ACC112 (cell line): ENCODE measurements at regions not wholly inside any gene's neighbourhood (a gene's known extent, or its start where the extent isn't known, plus 50 kb on each side); places are given as distances from the start of the nearest gene placed in this dataset.

ENCODE experiments used
- H2AFZ ChIP-seq: fragments of 200-600 bp; sonication (generic); one replicate; pipeline ENCODE4 v1.6.0; 2017; ENCODE audit warnings: antibody characterized with exemption, low read length; ENCODE audit not compliant: unreplicated experiment
- H3K27ac ChIP-seq: fragments of 200-600 bp; sonication (generic); 2 replicates; pipeline ENCODE4 v1.5.1; 2014; ENCODE audit warnings: low read depth, mild to moderate bottlenecking, antibody characterized with exemption, low read length, moderate library complexity
- H3K27me3 ChIP-seq: fragments of 200-600 bp; sonication (generic); 2 replicates; pipeline ENCODE4 v1.6.1; 2014; ENCODE audit warnings: mild to moderate bottlenecking, antibody characterized with exemption, low read length, moderate library complexity, mixed read lengths; ENCODE audit not compliant: insufficient read depth
- H3K36me3 ChIP-seq: fragments of 200-600 bp; sonication (generic); 2 replicates; pipeline ENCODE4 v1.6.1; 2016; ENCODE audit warnings: mild to moderate bottlenecking, antibody characterized with exemption, low read length, moderate library complexity, mixed read lengths; ENCODE audit not compliant: insufficient read depth
- H3K4me1 ChIP-seq: fragments of 200-600 bp; sonication (generic); one replicate; pipeline ENCODE4 v1.6.1; 2016; ENCODE audit warnings: low read length, mixed read lengths; ENCODE audit not compliant: insufficient read depth, unreplicated experiment, control insufficient read depth
- H3K4me3 ChIP-seq: fragments of 200-600 bp; sonication (generic); 2 replicates; pipeline ENCODE4 v1.5.1; 2014; ENCODE audit warnings: mild to moderate bottlenecking, low read depth, low read length
- H3K79me2 ChIP-seq: fragments of 200-600 bp; sonication (generic); one replicate; pipeline ENCODE4 v1.6.0; 2016; ENCODE audit warnings: low read length; ENCODE audit not compliant: control insufficient read depth, unreplicated experiment, insufficient read depth

GRCh38 chr9:79145442-79145841 is 426.3 kb upstream of the TLE4 start:
- H3K27ac ChIP-seq: no peak overlapping the region
- H3K4me1 ChIP-seq: no peaks in the 10 kb centered on the region
- no peak overlapping the region for H2AFZ ChIP-seq
- H3K4me3 ChIP-seq: no peak overlapping the region
- H3K27me3 ChIP-seq: no peaks in the 10 kb centered on the region
- H3K79me2 ChIP-seq: no peaks in the 10 kb centered on the region
- H3K36me3 ChIP-seq: no peaks in the 10 kb centered on the region

DNA sequence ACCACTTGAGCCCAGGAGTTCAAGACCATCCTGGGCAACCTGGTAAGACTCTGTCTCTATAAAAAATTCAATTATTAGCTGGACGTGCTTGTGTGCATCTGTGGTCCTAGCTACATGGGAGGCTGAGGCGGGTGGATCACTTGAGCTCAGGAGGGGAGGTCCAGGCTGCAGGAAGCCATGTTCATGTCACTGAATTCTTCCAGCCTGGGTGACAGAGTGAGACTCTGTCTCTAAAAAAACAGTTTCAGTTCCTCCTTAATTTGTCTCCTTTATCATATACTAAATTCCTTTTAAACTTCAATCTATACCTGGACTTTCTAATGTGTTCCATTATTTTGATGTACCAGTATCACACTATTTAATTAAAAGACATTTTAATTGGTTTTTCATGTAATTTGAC is 422.2 kb upstream of the TLE4 start:
- Histone ChIP-seq H2AFZ (no peak overlapping the region), H3K79me2 (no peaks in the 10 kb centered on the region), H3K27ac (no peak overlapping the region), H3K4me1 (no peaks in the 10 kb centered on the region), H3K27me3 (no peaks in the 10 kb centered on the region), H3K36me3 (no peaks in the 10 kb centered on the region), H3K4me3 (no peak overlapping the region)

- H3K36me3 ChIP-seq: no peaks in the 10 kb centered on the region
- H3K4me3 ChIP-seq: no peak overlapping the region
- no peak overlapping the region for H2AFZ ChIP-seq
- H3K79me2 ChIP-seq: no peaks in the 10 kb centered on the region
- no peak overlapping the region for H3K27ac ChIP-seq
- H3K27me3 ChIP-seq: no peaks in the 10 kb centered on the region
- H3K4me1 ChIP-seq: no peaks in the 10 kb centered on the region
These were observed 420.0 kb upstream of the TLE4 start for GRCh38 chr9:79151791-79152190.

DNA sequence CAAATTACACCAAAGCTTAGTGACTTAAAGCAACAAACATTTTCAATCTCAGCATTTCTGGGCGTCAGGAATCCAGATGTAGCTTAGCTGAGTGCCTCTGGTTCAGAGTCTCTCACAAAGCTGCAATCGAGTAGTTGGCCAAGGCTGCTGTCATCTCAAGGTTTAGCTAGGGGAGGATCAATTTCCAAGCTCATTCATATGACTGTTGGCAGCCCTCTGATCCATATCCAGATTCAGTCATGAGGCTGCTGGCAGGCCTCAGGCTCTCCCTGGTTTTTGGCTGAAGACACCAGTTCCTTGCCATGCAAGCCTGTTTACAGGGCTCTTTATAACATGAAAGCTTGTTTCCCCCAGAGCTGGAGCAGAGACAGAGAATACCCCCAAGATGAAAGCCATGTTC is 419.5 kb upstream of the TLE4 start:
- Histone ChIP-seq H2AFZ (no peak overlapping the region), H3K27me3 (no peaks in the 10 kb centered on the region), H3K4me3 (no peak overlapping the region), H3K27ac (no peak overlapping the region), H3K36me3 (no peaks in the 10 kb centered on the region), H3K79me2 (no peaks in the 10 kb centered on the region), H3K4me1 (no peaks in the 10 kb centered on the region)

- H3K4me1 ChIP-seq: no peaks in the 10 kb centered on the region
- no peak overlapping the region for H3K4me3 ChIP-seq
- H3K27me3 ChIP-seq: no peaks in the 10 kb centered on the region
- no peaks in the 10 kb centered on the region for H3K36me3 ChIP-seq
- H2AFZ ChIP-seq: no peak overlapping the region
- no peaks in the 10 kb centered on the region for H3K79me2 ChIP-seq
- H3K27ac ChIP-seq: no peak overlapping the region
These were observed 417.0 kb upstream of the TLE4 start for GRCh38 chr9:79154806-79155205.

DNA sequence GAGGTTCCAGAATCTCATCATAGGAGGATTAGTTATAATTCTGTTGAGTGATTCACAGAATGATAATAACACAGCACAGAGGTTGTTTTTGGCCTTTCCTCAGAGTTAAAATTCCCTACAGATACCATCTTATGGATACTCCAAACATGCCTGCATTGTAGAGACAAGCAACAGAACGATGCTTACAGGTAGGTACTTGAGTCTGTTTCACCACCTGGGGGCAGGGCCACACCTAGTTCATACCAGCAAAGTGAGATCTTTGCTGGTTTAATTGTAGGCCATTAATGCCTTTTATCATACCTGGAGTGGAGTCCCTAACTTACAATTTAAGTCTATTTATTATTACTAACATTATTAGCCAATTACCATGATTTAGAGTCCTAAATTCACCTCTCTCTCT is 416.5 kb upstream of the TLE4 start:
- Histone ChIP-seq H3K4me1 (no peaks in the 10 kb centered on the region), H3K36me3 (no peaks in the 10 kb centered on the region), H2AFZ (no peak overlapping the region), H3K27me3 (no peaks in the 10 kb centered on the region), H3K79me2 (no peaks in the 10 kb centered on the region), H3K4me3 (no peak overlapping the region), H3K27ac (no peak overlapping the region)

- Histone ChIP-seq H3K27ac (no peak overlapping the region), H3K4me1 (no peaks in the 10 kb centered on the region), H2AFZ (no peak overlapping the region), H3K36me3 (no peaks in the 10 kb centered on the region), H3K79me2 (no peaks in the 10 kb centered on the region), H3K4me3 (no peak overlapping the region), H3K27me3 (peaks cover 36% of the 10 kb centered on the region)
These were observed 408.2 kb upstream of the TLE4 start for GRCh38 chr9:79163544-79163943.

- Histone ChIP-seq H3K4me3 (no peak overlapping the region), H3K27me3 (peaks cover 36% of the 10 kb centered on the region), H3K79me2 (no peaks in the 10 kb centered on the region), H3K4me1 (no peaks in the 10 kb centered on the region), H2AFZ (no peak overlapping the region), H3K27ac (no peak overlapping the region), H3K36me3 (no peaks in the 10 kb centered on the region)
These were observed 407.4 kb upstream of the TLE4 start for GRCh38 chr9:79164406-79164805.

- Histone ChIP-seq H3K36me3 (no peaks in the 10 kb centered on the region), H2AFZ (no peak overlapping the region), H3K4me1 (no peaks in the 10 kb centered on the region), H3K4me3 (no peak overlapping the region), H3K27ac (no peak overlapping the region), H3K79me2 (no peaks in the 10 kb centered on the region), H3K27me3 (peaks cover 36% of the 10 kb centered on the region)
These were observed 406.6 kb upstream of the TLE4 start for GRCh38 chr9:79165020-79165780.

DNA sequence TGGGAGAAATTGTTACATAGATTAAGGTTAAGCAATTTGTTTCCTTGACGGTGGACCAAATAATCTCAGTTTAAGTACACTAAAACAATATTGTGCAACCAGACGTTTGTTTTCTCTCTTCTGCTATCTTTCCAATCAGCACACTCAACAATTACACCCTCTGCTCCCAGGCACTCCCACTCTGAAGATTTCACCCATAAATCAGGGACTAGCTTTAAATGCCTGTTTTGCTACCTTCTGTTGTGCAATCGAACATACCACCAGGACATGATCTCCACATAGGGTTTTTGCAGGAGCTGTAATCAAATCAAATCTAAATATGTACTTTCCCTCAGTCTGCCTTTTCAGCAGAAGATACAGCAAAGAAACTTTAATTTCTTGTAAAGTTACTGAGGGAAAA is 405.8 kb upstream of the TLE4 start:
- no peaks in the 10 kb centered on the region for H3K79me2 ChIP-seq
- no peaks in the 10 kb centered on the region for H3K36me3 ChIP-seq
- peaks cover 31% of the 10 kb centered on the region for H3K27me3 ChIP-seq
- H3K4me1 ChIP-seq: no peaks in the 10 kb centered on the region
- H2AFZ ChIP-seq: no peak overlapping the region
- H3K4me3 ChIP-seq: no peak overlapping the region
- no peak overlapping the region for H3K27ac ChIP-seq

GRCh38 chr9:79170643-79171042 is 401.1 kb upstream of the TLE4 start:
- Histone ChIP-seq H2AFZ (no peak overlapping the region), H3K27me3 (peaks cover 17% of the 10 kb centered on the region; the same call in 1 of the 2 replicates), H3K4me3 (no peak overlapping the region), H3K79me2 (no peaks in the 10 kb centered on the region), H3K27ac (no peak overlapping the region), H3K4me1 (no peaks in the 10 kb centered on the region), H3K36me3 (no peaks in the 10 kb centered on the region)
